Hepatocyte (in vitro differentiated cells): ENCODE measurements at regions not wholly inside any gene's neighbourhood (a gene's known extent, or its start where the extent isn't known, plus 50 kb on each side); places are given as distances from the start of the nearest gene placed in this dataset.

Experiments
- EZH2 ChIP-seq: fragments of 200-600 bp; sonication (generic); IDR thresholded peaks from 2 replicates; pipeline ENCODE4 v1.6.1; 2016; ENCODE audit warnings: antibody characterized with exemption, mild to moderate bottlenecking, borderline replicate concordance
- TF ChIP-seq, protein P1 (sequence below): fragments of 200-600 bp; sonication (generic); IDR thresholded peaks from 2 replicates; pipeline ENCODE4 v1.5.1; 2016; ENCODE audit warnings: antibody characterized with exemption, mild to moderate bottlenecking; ENCODE audit not compliant: poor library complexity

DNA sequence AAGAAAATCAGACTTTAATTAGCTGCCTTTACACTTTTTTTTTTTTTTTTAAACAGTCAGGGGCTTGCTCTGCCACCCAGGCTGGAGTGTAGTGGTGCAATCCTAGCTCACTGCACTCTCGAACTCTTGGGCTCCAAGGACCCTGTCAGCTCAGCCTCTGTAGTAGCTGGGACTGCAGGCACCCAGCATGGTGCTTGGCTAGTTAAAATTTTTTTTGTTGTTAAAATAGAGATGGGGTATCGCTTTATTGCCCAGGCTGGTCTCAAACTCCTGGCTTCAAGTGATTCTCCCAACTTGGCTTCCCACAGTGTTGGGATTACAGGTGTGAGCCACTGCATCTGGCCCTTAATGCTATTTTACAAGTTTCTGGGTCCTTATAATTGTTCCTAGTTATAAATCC lies 359.1 kb downstream of the SPRY1 start:
- TF ChIP-seq, protein P1, sequence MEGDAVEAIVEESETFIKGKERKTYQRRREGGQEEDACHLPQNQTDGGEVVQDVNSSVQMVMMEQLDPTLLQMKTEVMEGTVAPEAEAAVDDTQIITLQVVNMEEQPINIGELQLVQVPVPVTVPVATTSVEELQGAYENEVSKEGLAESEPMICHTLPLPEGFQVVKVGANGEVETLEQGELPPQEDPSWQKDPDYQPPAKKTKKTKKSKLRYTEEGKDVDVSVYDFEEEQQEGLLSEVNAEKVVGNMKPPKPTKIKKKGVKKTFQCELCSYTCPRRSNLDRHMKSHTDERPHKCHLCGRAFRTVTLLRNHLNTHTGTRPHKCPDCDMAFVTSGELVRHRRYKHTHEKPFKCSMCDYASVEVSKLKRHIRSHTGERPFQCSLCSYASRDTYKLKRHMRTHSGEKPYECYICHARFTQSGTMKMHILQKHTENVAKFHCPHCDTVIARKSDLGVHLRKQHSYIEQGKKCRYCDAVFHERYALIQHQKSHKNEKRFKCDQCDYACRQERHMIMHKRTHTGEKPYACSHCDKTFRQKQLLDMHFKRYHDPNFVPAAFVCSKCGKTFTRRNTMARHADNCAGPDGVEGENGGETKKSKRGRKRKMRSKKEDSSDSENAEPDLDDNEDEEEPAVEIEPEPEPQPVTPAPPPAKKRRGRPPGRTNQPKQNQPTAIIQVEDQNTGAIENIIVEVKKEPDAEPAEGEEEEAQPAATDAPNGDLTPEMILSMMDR: no peak
- no peak for TF ChIP-seq EZH2
